OCI-LY7 (cell line): ENCODE measurements at regions not wholly inside any gene's neighbourhood (a gene's known extent, or its start where the extent isn't known, plus 50 kb on each side); places are given as distances from the start of the nearest gene placed in this dataset.

Experiments
- BruUV-seq: library from RNA; stranded (reverse); fragments of 400-500 nt; replicated peaks from 2 replicates; lab custom pipeline; 2021; lab: Mats Ljungman, UMichigan
- CTCF ChIA-PET: fragments of 300-600 bp; sonication (Branson Sonifier 250); formaldehyde crosslinking; loops from one replicate; lab custom pipeline; 2022; ENCODE audit warnings: antibody characterized with exemption; ENCODE audit not compliant: unreplicated experiment; lab: Charles Lee
- POLR2A ChIA-PET: fragments of 300-600 bp; sonication (Branson Sonifier 250); formaldehyde crosslinking; loops from one replicate; lab custom pipeline; 2022; ENCODE audit warnings: antibody characterized with exemption; lab: Charles Lee
- DNase-seq: peaks from one replicate; pipeline ENCODE4 v3.0.0-alpha.2; 2015; ENCODE audit warnings: low spot score
- H2AFZ ChIP-seq: fragments of 200-600 bp; sonication (generic), shearing (Covaris generic); 2 replicates; pipeline ENCODE4 v1.6.1; 2014; ENCODE audit warnings: mild to moderate bottlenecking, antibody characterized with exemption, low read length, moderate library complexity
- H3K27ac ChIP-seq: fragments of 200-600 bp; sonication (generic); 2 replicates; pipeline ENCODE4 v1.5.1; 2014; ENCODE audit warnings: mixed run types, low read depth, mild to moderate bottlenecking, moderate library complexity, low read length, inconsistent platforms; ENCODE audit not compliant: poor library complexity, severe bottlenecking
- H3K36me3 ChIP-seq: fragments of 200-600 bp; sonication (generic); 2 replicates; pipeline ENCODE4 v1.6.1; 2014; ENCODE audit warnings: mild to moderate bottlenecking, antibody characterized with exemption, low read length, moderate library complexity, mixed read lengths; ENCODE audit not compliant: insufficient read depth
- H3K4me1 ChIP-seq: fragments of 200-600 bp; sonication (generic); 2 replicates; pipeline ENCODE4 v1.5.1; 2014; ENCODE audit warnings: mild to moderate bottlenecking, low read length; ENCODE audit not compliant: insufficient read depth, poor library complexity, severe bottlenecking
- H3K4me2 ChIP-seq: fragments of 200-600 bp; sonication (generic); 2 replicates; pipeline ENCODE4 v1.6.1; 2014; ENCODE audit warnings: mild to moderate bottlenecking, low read length
- H3K4me3 ChIP-seq: fragments of 200-600 bp; sonication (generic); 2 replicates; pipeline ENCODE4 v1.5.1; 2014; ENCODE audit warnings: mild to moderate bottlenecking, low read depth, low read length; ENCODE audit not compliant: poor library complexity, severe bottlenecking
- H3K79me2 ChIP-seq: fragments of 200-600 bp; sonication (generic); 2 replicates; pipeline ENCODE4 v1.6.1; 2016; ENCODE audit warnings: low read depth, mild to moderate bottlenecking, low read length, moderate library complexity, mixed read lengths; ENCODE audit not compliant: insufficient read depth
- H3K9me2 ChIP-seq: fragments of 200-600 bp; sonication (generic); 2 replicates; pipeline ENCODE4 v1.6.1; 2016; ENCODE audit warnings: mild to moderate bottlenecking, low read length, mixed read lengths; ENCODE audit not compliant: insufficient read depth
- H3K9me3 ChIP-seq: fragments of 200-600 bp; sonication (generic); 2 replicates; pipeline ENCODE4 v1.6.1; 2014; ENCODE audit warnings: mild to moderate bottlenecking, mixed run types, low read length, mixed read lengths
- H4K20me1 ChIP-seq: fragments of 200-600 bp; sonication (generic); 2 replicates; pipeline ENCODE4 v1.6.1; 2014; ENCODE audit warnings: mild to moderate bottlenecking, antibody characterized with exemption, low read length, moderate library complexity, mixed read lengths; ENCODE audit not compliant: insufficient read depth
- CTCF ChIP-seq: fragments of 200-600 bp; sonication (generic); conservative IDR thresholded peaks from 2 replicates; pipeline ENCODE4 v1.5.1; 2014; ENCODE audit warnings: mild to moderate bottlenecking, antibody characterized with exemption, low read length, moderate library complexity, mixed read lengths
- EZH2phosphoT487 ChIP-seq: fragments of 200-600 bp; sonication (generic); IDR thresholded peaks from 2 replicates; pipeline ENCODE4 v1.6.1; 2018; ENCODE audit warnings: low read depth, borderline replicate concordance, mild to moderate bottlenecking, mixed run types, antibody characterized with exemption, low read length, moderate library complexity, mixed read lengths
- intact Hi-C: fragments of 100-400 bp; cut with micrococcal nuclease; formaldehyde crosslinking; loops from one replicate; pipeline ENCODE4 v1.10.0; 2022; ENCODE audit not compliant: unreplicated experiment

DNA sequence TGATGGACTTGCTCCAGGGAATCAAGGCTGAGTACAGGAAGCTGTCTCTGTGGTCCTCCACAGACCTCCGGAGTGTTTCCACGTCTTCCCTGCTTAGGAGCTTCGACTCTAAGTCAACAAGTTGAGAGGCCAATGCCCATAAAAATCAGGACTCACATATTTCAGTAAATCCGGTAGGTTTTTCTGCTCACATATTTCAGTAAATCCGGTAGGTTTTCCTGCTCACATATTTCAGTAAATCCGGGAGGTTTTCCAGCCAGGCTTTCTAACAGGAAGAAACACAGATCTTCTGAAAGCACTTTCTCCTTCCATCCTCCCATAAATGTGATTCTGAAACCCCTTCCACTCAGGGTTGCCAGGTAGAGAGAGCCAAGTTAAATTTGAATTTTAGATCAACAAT is 340.1 kb upstream of the SHH start:
- H2AFZ ChIP-seq: no peak overlapping the region
- TF ChIP-seq CTCF (no peak), EZH2phosphoT487 (no peak)
- CTCF ChIA-PET: no interaction called here
- 0 out of 2 replicates have a peak, but pooled peaks cover 6% of the 10 kb centered on the region for H3K9me3 ChIP-seq
- no peaks in the 10 kb centered on the region for H3K9me2 ChIP-seq
- H3K4me2 ChIP-seq: no peak overlapping the region
- no peaks in the 10 kb centered on the region for H3K79me2 ChIP-seq
- BruUV-seq: no TSS peak
- intact Hi-C loops: no loop called here
- H3K36me3 ChIP-seq: no peaks in the 10 kb centered on the region
- DNase-seq: no peak
- H3K27ac ChIP-seq: no peak overlapping the region
- POLR2A ChIA-PET: no interaction called here
- H4K20me1 ChIP-seq: no peaks in the 10 kb centered on the region
- H3K4me3 ChIP-seq: no peak overlapping the region
- H3K4me1 ChIP-seq: no peaks in the 10 kb centered on the region

- no peak overlapping the region for H3K4me3 ChIP-seq
- 0 out of 2 replicates have a peak, but pooled peaks cover 6% of the 10 kb centered on the region for H3K9me3 ChIP-seq
- H2AFZ ChIP-seq: no peak overlapping the region
- no peak overlapping the region for H3K27ac ChIP-seq
- no peaks in the 10 kb centered on the region for H3K9me2 ChIP-seq
- no peaks in the 10 kb centered on the region for H4K20me1 ChIP-seq
- intact Hi-C loops: no loop called here
- ChIA-PET CTCF (interaction anchor here (0.5 kb wide), 1 partner anchor 10 kb away, joined by 3 read pairs; no protein-coding TSS in a partner anchor), POLR2A (no interaction called here)
- no TSS peak for BruUV-seq
- no peaks in the 10 kb centered on the region for H3K4me1 ChIP-seq
- no peaks in the 10 kb centered on the region for H3K79me2 ChIP-seq
- no peaks in the 10 kb centered on the region for H3K36me3 ChIP-seq
- H3K4me2 ChIP-seq: no peak overlapping the region
- no peak for DNase-seq
- TF ChIP-seq EZH2phosphoT487 (no peak), CTCF (no peak)
These were observed 339.4 kb upstream of the SHH start for GRCh38 chr7:156151658-156152057.

DNA sequence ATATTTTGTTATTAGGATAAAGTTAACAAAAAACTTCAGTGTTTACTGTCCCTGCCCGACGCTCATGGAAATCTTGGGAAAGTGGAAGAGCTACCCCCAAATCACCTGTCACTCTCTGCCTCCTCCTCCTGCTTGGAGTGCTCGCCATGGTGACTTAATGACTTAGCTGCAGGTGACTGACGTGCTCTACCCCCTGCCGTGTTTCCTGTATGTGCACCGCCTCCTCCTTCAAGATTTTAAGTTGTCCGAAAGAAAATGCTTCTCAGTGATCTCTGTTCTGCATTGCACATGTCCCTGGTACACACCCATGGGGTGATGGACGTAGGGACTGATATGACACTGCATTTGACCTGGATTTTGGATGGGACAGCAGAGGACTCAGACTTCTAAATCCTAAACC is 338.8 kb upstream of the SHH start:
- no peaks in the 10 kb centered on the region for H3K79me2 ChIP-seq
- H3K9me3 ChIP-seq: 0 out of 2 replicates have a peak, but pooled peaks cover 6% of the 10 kb centered on the region
- no peaks in the 10 kb centered on the region for H3K9me2 ChIP-seq
- no peak overlapping the region for H3K4me3 ChIP-seq
- TF ChIP-seq EZH2phosphoT487 (no peak), CTCF (no peak)
- BruUV-seq: no TSS peak
- H2AFZ ChIP-seq: no peak overlapping the region
- DNase-seq: no peak
- H3K4me2 ChIP-seq: no peak overlapping the region
- no peaks in the 10 kb centered on the region for H3K36me3 ChIP-seq
- intact Hi-C loops: no loop called here
- no peaks in the 10 kb centered on the region for H3K4me1 ChIP-seq
- ChIA-PET CTCF (no interaction called here), POLR2A (no interaction called here)
- H4K20me1 ChIP-seq: no peaks in the 10 kb centered on the region
- no peak overlapping the region for H3K27ac ChIP-seq
